Stomach (tissue), 8 donors: ENCODE measurements at regions not wholly inside any gene's neighbourhood (a gene's known extent, or its start where the extent isn't known, plus 50 kb on each side); places are given as distances from the start of the nearest gene placed in this dataset.
"Not testable (repeated sequence)": the region's sequence is repeated elsewhere in the genome, so short reads cannot be mapped to it uniquely, and the experiment has no call there.

Experiments used
- DNase-seq, 2 donors: peaks; one replicate each; pipeline versions ENCODE4 v3.0.0 to v3.0.0-alpha.2; 2013 to 2019
- H3K27ac ChIP-seq, 5 donors: fragments of 200-600 bp in 4 of 5; sonication (generic) in 4 of 5; one replicate each; pipeline ENCODE4 v1.5.1; 2013 to 2019; ENCODE audit warnings: mild to moderate bottlenecking in 1 of 5, moderate library complexity in 1 of 5
- H3K27me3 ChIP-seq, 3 donors: fragments of 200-600 bp; sonication (generic); one replicate each; pipeline ENCODE4 v1.5.1; 2017 to 2019; ENCODE audit warnings: mixed run types in 1 of 3
- H3K36me3 ChIP-seq, 4 donors: fragments of 200-600 bp; sonication (generic); 1 replicate in 3 of 4; 2 replicates in 1 of 4; pipeline ENCODE4 v1.5.1; 2016 to 2019
- H3K4me1 ChIP-seq, 4 donors: fragments of 200-600 bp; sonication (generic); one replicate each; pipeline ENCODE4 v1.5.1; 2016 to 2019
- H3K4me3 ChIP-seq, 4 donors: fragments of 200-600 bp; sonication (generic) in 3 of 4; one replicate each; pipeline ENCODE4 v1.5.1; 2016 to 2019; ENCODE audit warnings: mild to moderate bottlenecking in 1 of 4
- H3K9me3 ChIP-seq, 4 donors: fragments of 200-600 bp; sonication (generic); one replicate each; pipeline ENCODE4 v1.5.1; 2016 to 2019
- CTCF ChIP-seq, 7 experiments: fragments of 450-650 bp in 4 of 7; fragments of 200-600 bp in 3 of 7; sonication (generic) in 3 of 7; IDR thresholded peaks; one replicate each; pipeline ENCODE4 v1.5.1; 2016 to 2019; ENCODE audit warnings: antibody characterized with exemption in 7 of 7, control low read depth in 2 of 7, mild to moderate bottlenecking in 1 of 7
- EP300 ChIP-seq: sonication (generic); formaldehyde crosslinking; IDR thresholded peaks from one replicate; pipeline ENCODE4 v1.6.1; 2017; ENCODE audit warnings: antibody characterized with exemption
- POLR2A ChIP-seq, 4 donors: fragments of 450-650 bp; IDR thresholded peaks; one replicate each; pipeline ENCODE4 v1.6.1; 2016; ENCODE audit warnings: antibody characterized with exemption in 4 of 4, control low read depth in 2 of 4, mild to moderate bottlenecking in 1 of 4, moderate library complexity in 1 of 4
- POLR2AphosphoS5 ChIP-seq, 3 donors: sonication (generic); formaldehyde crosslinking; IDR thresholded peaks; one replicate each; pipeline ENCODE4 v1.6.1; 2016; ENCODE audit warnings: antibody characterized with exemption in 3 of 3
- whole genome bisulfite sequencing, 5 donors: extraction: QIAGEN DNeasy Blood & Tissue Kit in 3 of 5; methylation state at CpG; one replicate each; pipeline versions ENCODE4 v1.1.5 to v1.1.7; 2013 to 2018; 5-methylcytosine and 5-hydroxymethylcytosine counted together
- intact Hi-C: fragments of 100-400 bp; cut with DNase I; formaldehyde crosslinking; loops from one replicate; pipeline ENCODE4 v1.15.1; 2023; ENCODE audit warnings: low total_unique reads
- donor health status: healthy with polysubstance abuse.
- donor health status: Bipolar disorder and iron deficiency.
- donor health status: healthy.

DNA sequence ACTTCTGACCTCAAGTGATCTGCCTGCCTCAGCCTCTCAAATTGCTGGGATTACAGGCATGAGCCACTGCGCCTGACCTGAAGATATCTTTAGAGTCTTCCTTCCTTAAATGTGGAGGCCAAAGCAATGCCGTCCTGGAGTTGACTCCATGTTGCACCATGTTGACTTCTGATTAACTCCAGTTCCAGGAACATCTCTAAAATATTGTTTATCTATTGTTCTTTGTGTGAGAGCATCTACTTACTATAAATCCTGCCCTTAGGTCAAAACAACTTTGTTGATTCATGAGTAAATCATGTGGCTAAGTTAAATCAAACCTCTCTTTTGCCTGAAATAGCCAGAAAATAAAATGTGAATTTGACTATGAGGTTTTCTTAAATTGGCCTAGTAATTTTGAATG is 56.6 kb upstream of the CAPRIN1 start:
- 80 to 91% (median 86%) methylated on average over 2 of the region's 2 CpGs for WGBS, 5 donors
- Histone ChIP-seq H3K4me3 (no peak overlapping the region), H3K27me3 (peaks cover 0 to 20% (median 0%) of the 10 kb centered on the region in 3 donors), H3K36me3 (no peaks in the 10 kb centered on the region), H3K27ac (no peak overlapping the region), H3K9me3 (no peaks in the 10 kb centered on the region), H3K4me1 (peaks cover 0 to 16% (median 9%) of the 10 kb centered on the region in 4 donors)
- no peak for TF ChIP-seq EP300
- TF ChIP-seq CTCF (IDR thresholded peaks at IDR 0.05) = no peak
- no peak for TF ChIP-seq POLR2A (IDR thresholded peaks at IDR 0.05)
- TF ChIP-seq POLR2AphosphoS5 (IDR thresholded peaks at IDR 0.05) = no peak
- no peak for DNase-seq
- intact Hi-C loops = loop anchor here (10.0 kb wide), 1 partner anchor 370 kb away; no protein-coding TSS in a partner anchor

GRCh38 chr11:33991136-33991535 is 60.4 kb upstream of the CAPRIN1 start:
- WGBS, 5 donors = 69 to 77% (median 75%) methylated on average over 11 to 13 of the region's 13 CpGs
- not testable (repeated sequence) for H3K27ac ChIP-seq, H3K27me3 ChIP-seq, DNase-seq, H3K4me3 ChIP-seq, H3K36me3 ChIP-seq, H3K4me1 ChIP-seq, H3K9me3 ChIP-seq
- intact Hi-C loops = loop anchor here (10.0 kb wide), 1 partner anchor 374 kb away; no protein-coding TSS in a partner anchor

DNA sequence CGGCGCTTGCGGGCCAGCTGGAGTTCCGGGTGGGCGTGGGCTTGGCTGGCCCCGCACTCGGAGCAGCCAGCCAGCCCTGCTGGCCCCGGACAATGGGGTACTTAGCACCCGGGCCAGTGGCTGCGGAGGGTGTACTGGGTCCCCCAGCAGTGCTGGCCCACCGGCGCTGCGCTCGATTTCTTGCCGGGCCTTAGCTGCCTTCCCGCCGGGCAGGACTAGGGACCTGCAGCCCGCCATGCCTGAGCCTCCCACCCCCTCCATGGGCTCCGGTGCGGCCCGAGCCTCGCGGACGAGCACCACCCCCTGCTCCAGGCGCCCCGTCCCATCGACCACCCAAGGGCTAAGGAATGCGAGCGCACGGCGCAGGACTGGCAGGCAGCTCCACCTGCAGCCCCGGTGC is 61.4 kb upstream of the CAPRIN1 start:
- H3K27ac ChIP-seq, H3K9me3 ChIP-seq, H3K27me3 ChIP-seq, DNase-seq, H3K4me1 ChIP-seq, H3K36me3 ChIP-seq, H3K4me3 ChIP-seq: not testable (repeated sequence)
- intact Hi-C loops = loop anchor here (10.0 kb wide), 1 partner anchor 375 kb away; no protein-coding TSS in a partner anchor
- WGBS, 5 donors = 91 to 96% (median 94%) methylated on average over 14 to 32 of the region's 32 CpGs

GRCh38 chr11:33989461-33989860 is 62.1 kb upstream of the CAPRIN1 start:
- Histone ChIP-seq H3K27me3 (peaks cover 0 to 7% (median 0%) of the 10 kb centered on the region in 3 donors), H3K4me3 (no peak overlapping the region), H3K27ac (no peak overlapping the region), H3K36me3 (no peaks in the 10 kb centered on the region), H3K4me1 (no peaks in the 10 kb centered on the region), H3K9me3 (no peaks in the 10 kb centered on the region)
- TF ChIP-seq POLR2AphosphoS5 (IDR thresholded peaks at IDR 0.05) (no peak), POLR2A (IDR thresholded peaks at IDR 0.05) (no peak), CTCF (IDR thresholded peaks at IDR 0.05) (no peak), EP300 (no peak)
- no peak for DNase-seq
- 73 to 79% (median 77%) methylated on average over 7 of the region's 7 CpGs for WGBS, 5 donors
- intact Hi-C loops = loop anchor here (5.0 kb wide), 1 partner anchor 132 kb away; no protein-coding TSS in a partner anchor

- intact Hi-C loops = loop anchor here (5.0 kb wide), 1 partner anchor 131 kb away; no protein-coding TSS in a partner anchor
- no peak overlapping the region for H3K4me3 ChIP-seq
- H3K27ac ChIP-seq = no peak overlapping the region
- no peak for TF ChIP-seq EP300
- no peak for TF ChIP-seq CTCF (IDR thresholded peaks at IDR 0.05)
- TF ChIP-seq POLR2AphosphoS5 (IDR thresholded peaks at IDR 0.05) = no peak
- no peak for TF ChIP-seq POLR2A (IDR thresholded peaks at IDR 0.05)
- WGBS, 5 donors = 76 to 86% (median 78%) methylated on average over 7 of the region's 7 CpGs
- H3K4me1 ChIP-seq = no peaks in the 10 kb centered on the region
- H3K9me3 ChIP-seq = no peaks in the 10 kb centered on the region
- peaks cover 0 to 7% (median 0%) of the 10 kb centered on the region in 3 donors for H3K27me3 ChIP-seq
- no peaks in the 10 kb centered on the region for H3K36me3 ChIP-seq
- no peak for DNase-seq
Observed at GRCh38 chr11:33988586-33989370, 62.8 kb upstream of the CAPRIN1 start.
